Endothelial cell of umbilical vein (primary cell): ENCODE measurements at regions not wholly inside any gene's neighbourhood (a gene's known extent, or its start where the extent isn't known, plus 50 kb on each side); places are given as distances from the start of the nearest gene placed in this dataset.

Experiments
- BruUV-seq: library from RNA; stranded (reverse); fragments of 400-500 nt; replicated peaks from 2 replicates; lab custom pipeline; 2021; lab: Mats Ljungman, UMichigan
- CTCF ChIA-PET: fragments of 300-600, 350-600 bp; sonication (Branson Sonifier 250); formaldehyde crosslinking; loops from one replicate; lab custom pipeline; 2021; ENCODE audit warnings: antibody characterized with exemption, inconsistent platforms; lab: Charles Lee
- POLR2A ChIA-PET: fragments of 300-600, 350-600 bp; sonication (Branson Sonifier 250); formaldehyde crosslinking; loops from one replicate; lab custom pipeline; 2021; ENCODE audit warnings: antibody characterized with exemption, inconsistent platforms; lab: Charles Lee
- DNase-seq: peaks from one replicate; pipeline ENCODE4 v3.0.0-alpha.2; 2011; ENCODE audit warnings: low read depth, low spot score
- FAIRE-seq: peaks from 2 replicates; lab custom pipeline; 2011; peaks lifted over from hg19 to GRCh38; lab: Jason Lieb, UNC
- H2AFZ ChIP-seq: 2 replicates; pipeline ENCODE4 v1.6.0; 2012; ENCODE audit warnings: low read depth, low read length, control low read depth, inconsistent platforms
- H3K27ac ChIP-seq: 2 replicates; pipeline ENCODE4 v1.5.1; 2011; ENCODE audit warnings: low read depth, mild to moderate bottlenecking, control low read depth, low read length, moderate library complexity; ENCODE audit not compliant: insufficient read depth
- H3K27me3 ChIP-seq, 2 experiments: 2 replicates each; pipeline versions ENCODE4 v1.6.0 to v1.6.1; 2011; ENCODE audit warnings: low read length in 2 of 2, mixed read lengths in 1 of 2; ENCODE audit not compliant: control insufficient read depth in 2 of 2, insufficient read depth in 2 of 2
- H3K36me3 ChIP-seq, 2 experiments: 2 replicates in 1 of 2; 3 replicates in 1 of 2; pipeline ENCODE4 v1.5.1; 2011; ENCODE audit warnings: low read length in 2 of 2, mild to moderate bottlenecking in 1 of 2, moderate library complexity in 1 of 2; ENCODE audit not compliant: control insufficient read depth in 2 of 2, insufficient read depth in 2 of 2; ENCODE audit errors: extremely low read depth in 1 of 2
- H3K4me1 ChIP-seq: 3 replicates; pipeline ENCODE4 v1.5.1; 2011; ENCODE audit warnings: mild to moderate bottlenecking, low read length; ENCODE audit not compliant: control insufficient read depth, insufficient read depth; ENCODE audit errors: extremely low read depth
- H3K4me2 ChIP-seq: 2 replicates; pipeline ENCODE4 v1.6.1; 2011; ENCODE audit warnings: low read length, control low read depth, mixed read lengths; ENCODE audit not compliant: insufficient read depth
- H3K4me3 ChIP-seq, 3 experiments: fragments of 200-600 bp in 1 of 3; sonication (generic), shearing (Covaris generic) in 1 of 3; replicated peaks in 1 of 3; 2 replicates each; pipeline ENCODE4 v1.5.1; 2011 to 2016; ENCODE audit warnings: control low read depth in 3 of 3, low read length in 3 of 3, mild to moderate bottlenecking in 2 of 3, inconsistent platforms in 1 of 3, low read depth in 1 of 3, moderate library complexity in 1 of 3; ENCODE audit not compliant: insufficient read depth in 1 of 3
- H3K79me2 ChIP-seq: 2 replicates; pipeline ENCODE4 v1.6.0; 2012; ENCODE audit warnings: low read length, inconsistent platforms; ENCODE audit not compliant: control insufficient read depth, insufficient read depth
- H3K9ac ChIP-seq: replicated peaks from 2 replicates; pipeline ENCODE3; 2011; ENCODE audit warnings: low read length, control low read depth; ENCODE audit not compliant: insufficient read depth; ENCODE audit errors: extremely low read depth
- H3K9me1 ChIP-seq: replicated peaks from 3 replicates; pipeline ENCODE4 v1.6.0; 2011; ENCODE audit warnings: mild to moderate bottlenecking, low read length; ENCODE audit not compliant: control insufficient read depth, insufficient read depth; ENCODE audit errors: extremely low read depth
- H3K9me3 ChIP-seq: replicated peaks from 2 replicates; pipeline ENCODE4 v1.5.1; 2012; ENCODE audit warnings: low read length, inconsistent platforms; ENCODE audit not compliant: control insufficient read depth, insufficient read depth
- H4K20me1 ChIP-seq: replicated peaks from 2 replicates; pipeline ENCODE3; 2011; ENCODE audit warnings: mild to moderate bottlenecking, low read length; ENCODE audit not compliant: control insufficient read depth, insufficient read depth; ENCODE audit errors: extremely low read depth
- CTCF ChIP-seq, 2 donors: IDR thresholded peaks; 1 replicate in 1 of 2; 2 replicates in 1 of 2; pipeline ENCODE4 v1.5.1; 2011; ENCODE audit warnings: low read length in 2 of 2, mild to moderate bottlenecking in 2 of 2, moderate library complexity in 2 of 2, control low read depth in 1 of 2, inconsistent platforms in 1 of 2, low read depth in 1 of 2; ENCODE audit not compliant: insufficient read depth in 1 of 2; ENCODE audit errors: extremely low read depth in 1 of 2
- EZH2 ChIP-seq: IDR thresholded peaks from 2 replicates; pipeline ENCODE4 v1.6.1; 2012; ENCODE audit warnings: borderline replicate concordance, low read depth, mild to moderate bottlenecking, moderate library complexity, low read length, inconsistent platforms; ENCODE audit not compliant: severe bottlenecking
- FOS ChIP-seq: IDR thresholded peaks from 2 replicates; pipeline ENCODE4 v1.6.1; 2011; ENCODE audit warnings: mild to moderate bottlenecking, low read length, moderate library complexity, borderline replicate concordance; ENCODE audit not compliant: insufficient read depth
- GATA2 ChIP-seq: IDR thresholded peaks from 2 replicates; pipeline ENCODE4 v1.7.0; 2011; ENCODE audit warnings: low read depth, mild to moderate bottlenecking, moderate library complexity, mixed read lengths, low read length; ENCODE audit not compliant: insufficient read length, insufficient read depth
- JUN ChIP-seq: IDR thresholded peaks from 2 replicates; pipeline ENCODE4 v1.6.1; 2011; ENCODE audit warnings: borderline replicate concordance, low read depth; ENCODE audit not compliant: insufficient read length, insufficient read depth
- MYC ChIP-seq: IDR thresholded peaks from one replicate; pipeline ENCODE4 v1.6.1; 2011; ENCODE audit warnings: mild to moderate bottlenecking, low read depth, low read length
- POLR2A ChIP-seq: IDR thresholded peaks from 2 replicates; pipeline ENCODE4 v1.6.1; 2012; ENCODE audit warnings: low read depth, mild to moderate bottlenecking, control low read depth, low read length
- POLR2AphosphoS5 ChIP-seq: IDR thresholded peaks from 2 replicates; pipeline ENCODE4 v1.6.1; 2012; ENCODE audit warnings: low read depth, mild to moderate bottlenecking, control low read depth, low read length, moderate library complexity; ENCODE audit not compliant: insufficient read depth
- dilution Hi-C: fragments of 300-500 bp; cut with MboI; formaldehyde crosslinking; loops from one replicate; pipeline ENCODE4 v1.15.0; 2019; ENCODE audit warnings: low sequenced_read_pairs; ENCODE audit not compliant: extremely low pct_ligation_motif_present
- intact Hi-C: fragments of 100-400 bp; cut with micrococcal nuclease; formaldehyde crosslinking; loops from one replicate; pipeline ENCODE4 v1.10.0; 2022
- TF ChIP-seq, protein P1 (sequence below): IDR thresholded peaks from 2 replicates; pipeline ENCODE4 v1.6.1; 2011; ENCODE audit not compliant: insufficient read depth, insufficient read length

- Histone ChIP-seq H3K4me3 (no peak overlapping the region), H2AFZ (no peak overlapping the region), H3K79me2 (no peaks in the 10 kb centered on the region), H3K27ac (no peak overlapping the region), H3K9me1 (no peaks in the 10 kb centered on the region), H3K9me3 (no peaks in the 10 kb centered on the region), H3K9ac (no peak overlapping the region), H3K36me3 (no peaks in the 10 kb centered on the region), H3K27me3 (peaks cover 4 to 10% of the 10 kb centered on the region in 2 experiments), H4K20me1 (no peaks in the 10 kb centered on the region), H3K4me2 (no peak overlapping the region), H3K4me1 (no peaks in the 10 kb centered on the region)
- DNase-seq: no peak
- POLR2A ChIA-PET: no interaction called here
- BruUV-seq: no TSS peak
- FAIRE-seq: no peak
- TF ChIP-seq MYC (no peak), EZH2 (no peak), GATA2 (no peak), POLR2AphosphoS5 (no peak), CTCF (IDR thresholded peaks at IDR 0.05; ENCODE audit: extremely low read depth in 1 of 2, insufficient read depth in 1 of 2, low read depth in 1 of 2, low read length in 2 of 2) (no peak), JUN (no peak), POLR2A (no peak), FOS (no peak)
- TF ChIP-seq, protein P1, sequence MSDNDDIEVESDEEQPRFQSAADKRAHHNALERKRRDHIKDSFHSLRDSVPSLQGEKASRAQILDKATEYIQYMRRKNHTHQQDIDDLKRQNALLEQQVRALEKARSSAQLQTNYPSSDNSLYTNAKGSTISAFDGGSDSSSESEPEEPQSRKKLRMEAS: no peak
- intact Hi-C loops: no loop called here
- dilution Hi-C loops: no loop called here
- CTCF ChIA-PET: interaction anchor here (1.1 to 1.4 kb wide), 2 partner anchors 8 to 601 kb away, joined by 3 read pairs; no protein-coding TSS in a partner anchor
These were observed 58.8 kb downstream of the TMEM30B start for GRCh38 chr14:61222388-61222787.
